ENCODE measurements at regions not wholly inside any gene's neighbourhood (a gene's known extent, or its start where the extent isn't known, plus 50 kb on each side); places are given as distances from the start of the nearest gene placed in this dataset.

DNA sequence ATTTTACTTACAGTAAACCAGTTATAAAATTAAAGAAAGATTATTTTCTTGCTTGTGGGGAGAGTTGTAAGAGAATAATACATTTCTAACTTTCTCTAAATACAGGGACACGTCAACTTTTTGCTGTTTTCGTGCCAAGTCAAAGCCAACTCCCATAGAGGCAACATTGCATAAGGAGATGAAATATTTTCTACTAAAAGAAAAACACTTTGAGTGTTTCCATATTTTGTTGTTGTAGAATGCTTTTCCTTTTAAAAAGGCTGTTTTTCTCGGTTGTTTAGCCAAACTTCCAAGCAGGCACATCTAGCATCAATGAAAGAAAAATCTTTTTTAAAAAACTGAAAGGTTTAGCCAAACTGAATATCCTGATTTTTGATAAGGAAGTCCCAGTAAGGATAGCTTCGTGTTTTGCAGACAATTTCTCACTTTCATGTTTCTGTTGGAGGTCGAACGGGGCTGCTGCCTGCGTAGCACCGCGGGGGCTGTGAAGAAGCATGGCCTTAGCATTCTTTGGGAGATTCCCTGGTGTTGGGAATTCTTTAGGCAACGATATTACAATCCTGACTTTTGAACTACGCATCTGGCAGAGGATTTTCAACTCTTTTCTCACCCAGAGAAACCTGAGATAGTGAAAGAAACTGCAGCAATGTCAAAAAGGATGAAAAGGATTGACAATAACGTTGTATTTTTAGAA, 108.1 kb upstream of the FBXL7 start:
- Histone ChIP-seq H3K36me3 (no peaks in the 10 kb centered on the region), H3K27me3 (no peaks in the 10 kb centered on the region), H3K9me3 (no peaks in the 10 kb centered on the region), H3K27ac (no peak overlapping the region), H3K9ac (ENCODE audit: low read depth in 2 of 2, low read length in 2 of 2) (no peak overlapping the region), H3K4me1 (no peaks in the 10 kb centered on the region), H3K4me3 (no peak overlapping the region)
- TF ChIP-seq, protein P1, sequence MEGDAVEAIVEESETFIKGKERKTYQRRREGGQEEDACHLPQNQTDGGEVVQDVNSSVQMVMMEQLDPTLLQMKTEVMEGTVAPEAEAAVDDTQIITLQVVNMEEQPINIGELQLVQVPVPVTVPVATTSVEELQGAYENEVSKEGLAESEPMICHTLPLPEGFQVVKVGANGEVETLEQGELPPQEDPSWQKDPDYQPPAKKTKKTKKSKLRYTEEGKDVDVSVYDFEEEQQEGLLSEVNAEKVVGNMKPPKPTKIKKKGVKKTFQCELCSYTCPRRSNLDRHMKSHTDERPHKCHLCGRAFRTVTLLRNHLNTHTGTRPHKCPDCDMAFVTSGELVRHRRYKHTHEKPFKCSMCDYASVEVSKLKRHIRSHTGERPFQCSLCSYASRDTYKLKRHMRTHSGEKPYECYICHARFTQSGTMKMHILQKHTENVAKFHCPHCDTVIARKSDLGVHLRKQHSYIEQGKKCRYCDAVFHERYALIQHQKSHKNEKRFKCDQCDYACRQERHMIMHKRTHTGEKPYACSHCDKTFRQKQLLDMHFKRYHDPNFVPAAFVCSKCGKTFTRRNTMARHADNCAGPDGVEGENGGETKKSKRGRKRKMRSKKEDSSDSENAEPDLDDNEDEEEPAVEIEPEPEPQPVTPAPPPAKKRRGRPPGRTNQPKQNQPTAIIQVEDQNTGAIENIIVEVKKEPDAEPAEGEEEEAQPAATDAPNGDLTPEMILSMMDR (IDR thresholded peaks at IDR 0.05): no peak
- intact Hi-C loops (cut with DNase I): no loop called here
- no peak for DNase-seq

DNA sequence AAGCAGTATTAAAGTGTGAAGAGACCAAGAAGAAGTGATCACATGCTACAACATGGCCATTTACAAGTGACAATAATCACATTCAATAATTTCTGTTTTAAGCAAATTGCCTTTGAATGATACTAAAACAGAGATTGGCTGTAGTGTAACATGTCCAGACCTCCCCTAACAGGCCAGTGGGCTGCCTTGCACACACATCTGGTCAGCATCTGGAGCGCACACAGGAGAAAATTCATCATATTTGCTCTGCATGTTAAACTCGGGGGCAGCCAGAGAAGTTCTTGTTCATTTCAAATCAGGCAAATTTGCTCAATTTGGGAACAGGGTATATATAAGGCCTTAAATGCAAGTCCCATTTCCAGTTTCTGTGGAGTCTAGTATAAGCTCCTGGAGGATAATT, 111.1 kb upstream of the FBXL7 start:
- no peaks in the 10 kb centered on the region for H3K36me3 ChIP-seq
- intact Hi-C loops (cut with DNase I): no loop called here
- H3K9me3 ChIP-seq: no peaks in the 10 kb centered on the region
- H3K4me1 ChIP-seq: no peaks in the 10 kb centered on the region
- no peak overlapping the region for H3K9ac ChIP-seq (ENCODE audit: low read depth in 2 of 2, low read length in 2 of 2)
- no peak overlapping the region for H3K27ac ChIP-seq
- no peak for DNase-seq
- H3K4me3 ChIP-seq: no peak overlapping the region
- TF ChIP-seq, protein P1 (IDR thresholded peaks at IDR 0.05): no peak
- H3K27me3 ChIP-seq: no peaks in the 10 kb centered on the region

DNA sequence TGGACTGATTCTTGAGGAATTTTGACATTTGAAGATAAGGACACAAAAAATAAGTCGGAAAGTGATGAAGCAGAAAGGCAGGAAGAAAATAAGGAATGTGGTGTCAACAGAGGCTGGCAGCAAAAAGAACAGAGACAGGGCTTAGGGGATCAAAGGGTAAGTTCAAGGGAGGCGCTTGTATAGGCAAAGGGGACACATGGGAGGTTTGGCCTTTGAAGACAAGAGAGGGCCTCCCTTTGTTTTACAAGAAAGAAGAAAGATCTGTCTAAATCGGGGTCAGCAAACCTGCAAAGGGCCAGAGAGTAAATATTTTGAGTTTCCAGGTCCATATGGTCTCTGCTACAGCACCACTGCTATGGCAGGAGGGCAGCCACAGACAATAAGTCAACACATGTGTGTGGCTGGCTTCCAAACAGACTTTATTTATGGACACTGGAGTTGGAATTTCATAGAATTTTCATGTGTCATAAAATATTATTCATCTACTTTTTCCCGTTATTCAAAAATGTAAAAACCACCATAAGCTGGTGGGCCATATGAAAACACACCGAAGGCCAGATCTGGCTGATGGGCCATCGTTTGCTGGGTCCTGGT, 112.0 kb upstream of the FBXL7 start:
- no peaks in the 10 kb centered on the region for H3K4me1 ChIP-seq
- H3K36me3 ChIP-seq: no peaks in the 10 kb centered on the region
- DNase-seq: no peak
- intact Hi-C loops (cut with DNase I): no loop called here
- no peaks in the 10 kb centered on the region for H3K9me3 ChIP-seq
- H3K4me3 ChIP-seq: no peak overlapping the region
- H3K27ac ChIP-seq: no peak overlapping the region
- H3K27me3 ChIP-seq: no peaks in the 10 kb centered on the region
- TF ChIP-seq, protein P1 (IDR thresholded peaks at IDR 0.05): no peak
- H3K9ac ChIP-seq (ENCODE audit: low read depth in 2 of 2, low read length in 2 of 2): no peak overlapping the region

DNA sequence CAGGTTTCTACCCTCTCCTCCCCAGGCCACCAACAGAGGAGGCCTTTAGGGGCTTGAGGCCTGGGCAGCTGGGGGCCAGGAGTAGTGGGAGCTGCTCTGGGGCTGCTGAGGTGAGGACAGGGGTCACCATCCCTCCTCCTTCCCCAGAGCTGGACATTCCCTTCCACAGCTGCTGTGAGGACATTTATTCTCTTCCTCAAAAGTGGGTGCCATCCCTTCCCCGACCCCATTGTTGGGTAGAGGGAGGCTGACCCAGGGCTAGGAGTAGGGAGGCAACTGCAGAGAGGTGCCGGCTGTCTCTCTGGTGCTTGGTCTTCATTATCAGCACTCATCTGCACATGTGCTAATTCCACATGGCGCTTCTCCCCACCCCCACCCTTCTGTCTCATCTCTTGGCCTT, 113.9 kb upstream of the FBXL7 start:
- H3K27me3 ChIP-seq: no peaks in the 10 kb centered on the region
- no peak overlapping the region for H3K9ac ChIP-seq (ENCODE audit: low read depth in 2 of 2, low read length in 2 of 2)
- H3K36me3 ChIP-seq: no peaks in the 10 kb centered on the region
- intact Hi-C loops (cut with DNase I): no loop called here
- H3K4me1 ChIP-seq: no peaks in the 10 kb centered on the region
- TF ChIP-seq, protein P1 (IDR thresholded peaks at IDR 0.05): no peak
- H3K4me3 ChIP-seq: no peak overlapping the region
- H3K9me3 ChIP-seq: no peaks in the 10 kb centered on the region
- no peak for DNase-seq
- H3K27ac ChIP-seq: no peak overlapping the region

DNA sequence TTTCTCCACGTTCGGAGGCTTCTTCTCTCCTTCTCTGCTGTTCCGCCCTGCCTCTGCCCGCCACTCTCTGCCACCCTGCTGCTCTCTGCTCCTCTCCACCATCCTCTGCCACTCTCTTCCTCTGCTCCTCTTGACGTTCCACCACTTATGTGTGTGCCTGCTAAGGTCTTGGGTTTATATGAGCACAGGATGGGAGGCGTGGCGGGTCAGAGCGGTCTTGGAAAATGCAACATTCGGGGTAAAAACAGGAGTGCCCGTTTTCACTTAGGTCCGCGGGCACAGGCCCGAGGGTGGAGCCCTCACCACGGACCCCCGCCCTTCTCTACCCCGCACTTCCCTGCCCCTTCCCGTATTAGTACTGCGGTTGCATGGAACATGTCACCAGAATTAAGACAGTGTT, 114.4 kb upstream of the FBXL7 start:
- no peak overlapping the region for H3K9ac ChIP-seq (ENCODE audit: low read depth in 2 of 2, low read length in 2 of 2)
- H3K27ac ChIP-seq: no peak overlapping the region
- no peaks in the 10 kb centered on the region for H3K36me3 ChIP-seq
- no peak overlapping the region for H3K4me3 ChIP-seq
- no peak for DNase-seq
- H3K27me3 ChIP-seq: no peaks in the 10 kb centered on the region
- H3K9me3 ChIP-seq: no peaks in the 10 kb centered on the region
- no peaks in the 10 kb centered on the region for H3K4me1 ChIP-seq
- intact Hi-C loops (cut with DNase I): no loop called here
- TF ChIP-seq, protein P1 (IDR thresholded peaks at IDR 0.05): no peak
